Activated CD4-positive, alpha-beta T cell treated with anti-CD3 and anti-CD28 coated beads for 1 hour (primary cell): ENCODE measurements at regions not wholly inside any gene's neighbourhood (a gene's known extent, or its start where the extent isn't known, plus 50 kb on each side); places are given as distances from the start of the nearest gene placed in this dataset.

Experiments used
- DNase-seq: peaks from one replicate; pipeline ENCODE4 v3.0.0-alpha.2; 2020

GRCh38 chr6:102309700-102310099, 916.2 kb downstream of the GRIK2 start:
- DNase-seq = no peak

- no peak for DNase-seq
Measured at GRCh38 chr6:102300350-102300749, 906.8 kb downstream of the GRIK2 start.

GRCh38 chr6:102298051-102298450, 904.5 kb downstream of the GRIK2 start:
- no peak for DNase-seq
